ENCODE measurements at regions not wholly inside any gene's neighbourhood (a gene's known extent, or its start where the extent isn't known, plus 50 kb on each side); places are given as distances from the start of the nearest gene placed in this dataset.
A peak's percentile ranks its signal among the peaks of the same experiment; 100 is the strongest.
"Not testable (repeated sequence)": the region's sequence is repeated elsewhere in the genome, so short reads cannot be mapped to it uniquely, and the experiment has no call there.

DNA sequence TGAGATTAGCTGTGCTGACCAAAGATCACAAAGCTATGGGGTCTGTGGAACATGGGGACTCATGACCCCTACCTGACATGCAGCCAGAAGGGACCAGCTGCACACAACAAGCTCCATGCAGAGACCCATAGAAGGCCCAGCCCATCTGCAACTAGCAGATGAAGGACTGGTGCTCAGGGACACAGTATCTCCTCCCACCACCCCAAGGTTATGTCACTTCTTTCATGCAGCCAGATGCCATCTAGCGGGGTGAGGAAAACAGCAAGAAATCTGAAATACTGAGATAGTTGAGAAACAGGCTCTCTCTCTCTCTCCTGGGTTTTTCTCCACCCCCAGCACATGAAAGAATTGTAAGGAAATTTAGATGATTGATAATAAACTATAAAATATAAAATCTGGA lies 161.3 kb upstream of the DAPK1 start:
- DNase-seq: no peak

DNA sequence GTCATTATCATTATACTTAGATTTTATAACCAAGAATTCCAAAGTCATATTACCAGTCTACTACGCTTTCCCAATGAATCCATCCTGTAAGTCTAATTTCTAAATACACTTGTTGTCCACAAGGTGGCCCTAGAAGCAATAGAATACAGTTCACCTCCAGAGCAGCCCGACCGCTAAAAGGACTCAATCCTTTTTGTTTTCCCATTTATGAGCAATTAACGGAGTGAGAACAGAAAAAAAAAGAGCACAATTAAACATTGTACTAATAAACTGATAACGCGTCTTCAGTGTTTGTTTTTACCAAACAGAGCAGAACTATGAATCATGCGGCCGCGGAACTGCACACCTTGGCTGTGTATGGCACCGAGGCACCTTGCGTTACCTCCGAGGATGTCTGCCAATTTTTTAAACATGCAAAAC lies 160.7 kb upstream of the DAPK1 start:
- DNase-seq: peak; percentile 92

- DNase-seq: peak; percentile 60
Observed at GRCh38 chr9:87337335-87338087, 160.2 kb upstream of the DAPK1 start.

- no peak for DNase-seq
Observed at GRCh38 chr9:87338088-87338989, 159.3 kb upstream of the DAPK1 start.

DNA sequence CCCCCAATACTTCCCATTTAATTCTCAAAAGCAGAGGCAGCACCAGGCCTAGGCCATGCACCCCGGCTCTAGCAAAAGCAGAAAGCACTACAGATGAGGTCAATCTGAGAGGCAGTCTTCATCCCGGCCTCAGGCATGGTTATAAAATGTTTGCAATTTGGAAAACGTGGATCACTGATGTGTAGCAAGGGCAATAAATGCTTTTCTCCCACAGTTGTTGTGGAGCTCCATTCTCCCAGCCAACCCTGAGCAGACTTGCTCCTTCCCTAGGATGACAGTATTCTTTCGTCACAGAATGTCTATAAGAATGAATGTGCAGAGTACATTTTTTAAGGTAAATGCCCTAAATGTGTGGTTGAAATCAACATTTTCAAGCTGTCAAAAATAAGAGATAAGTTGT lies 157.3 kb upstream of the DAPK1 start:
- no peak for DNase-seq

DNA sequence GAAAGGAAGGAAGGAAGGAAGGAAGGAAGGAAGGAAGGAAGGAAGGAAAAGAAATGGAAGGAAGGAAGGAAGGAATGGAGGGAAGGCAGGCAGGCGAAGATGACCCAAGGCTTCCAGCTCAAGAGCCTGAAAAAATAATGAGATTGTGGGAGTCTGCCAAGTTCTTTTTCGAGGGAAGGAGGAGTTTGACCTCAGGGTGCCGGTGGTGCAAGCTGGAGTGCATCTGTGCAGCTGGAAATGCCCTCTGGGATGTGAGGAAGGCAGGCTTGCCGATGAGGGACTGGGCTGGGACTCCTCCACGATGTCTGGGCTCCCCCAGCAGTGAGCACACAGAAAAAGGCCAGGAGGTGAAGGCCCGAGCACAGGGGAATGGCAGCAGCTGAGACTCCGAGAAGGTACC lies 154.9 kb upstream of the DAPK1 start:
- peak; percentile 28 for DNase-seq

GRCh38 chr9:87343816-87344430 lies 153.7 kb upstream of the DAPK1 start:
- DNase-seq: peak; percentile 19

DNA sequence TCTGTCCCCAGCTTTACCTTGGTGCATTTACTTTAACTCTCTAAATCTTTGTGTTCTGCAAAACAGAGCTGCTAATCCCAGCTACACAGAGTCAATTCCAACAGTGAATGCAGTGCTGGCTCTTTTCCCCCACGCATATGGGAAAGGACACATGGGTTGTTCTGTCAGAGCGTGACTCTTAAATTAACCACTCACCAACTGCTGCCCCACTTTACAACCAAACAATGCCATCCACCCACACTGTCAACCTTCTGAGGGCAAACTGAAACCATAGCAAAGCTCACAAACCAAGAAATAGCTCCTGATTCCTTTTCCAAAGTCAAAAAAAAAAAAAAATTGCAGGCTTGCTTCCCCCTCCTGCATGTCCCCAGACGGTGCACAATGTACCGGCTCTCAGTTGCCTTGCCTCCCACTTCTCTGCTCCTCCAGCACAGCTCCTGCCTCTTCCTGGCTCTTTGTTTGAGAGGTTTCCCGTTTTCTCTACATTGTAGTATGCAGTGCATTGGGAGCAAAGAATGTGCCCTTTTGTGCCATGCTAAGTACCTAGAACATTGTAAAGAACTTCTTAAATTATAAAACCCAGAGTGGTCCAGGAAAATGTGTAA lies 151.5 kb upstream of the DAPK1 start:
- peak; percentile 69 for DNase-seq

- no peak for DNase-seq
Observed at GRCh38 chr9:87350915-87351314, 146.8 kb upstream of the DAPK1 start.

DNA sequence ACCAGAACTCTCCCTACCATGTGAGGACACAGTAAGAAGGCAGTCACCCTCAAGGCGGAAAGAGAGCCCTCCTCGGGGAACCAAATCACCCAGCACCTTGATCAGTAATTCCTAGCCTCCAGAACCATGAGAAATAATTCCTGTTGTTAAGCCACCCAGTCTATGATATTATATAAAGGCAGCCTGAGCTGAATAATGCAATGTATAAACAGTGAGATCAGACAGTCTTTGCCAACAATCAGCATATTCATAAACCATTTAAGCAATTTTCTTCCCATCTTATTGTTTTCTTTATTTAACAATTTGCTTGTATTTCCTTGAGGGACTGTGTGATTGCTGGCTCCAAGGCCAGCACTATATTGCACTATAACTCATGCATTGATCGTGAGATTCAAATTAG lies 144.4 kb upstream of the DAPK1 start:
- DNase-seq: no peak

GRCh38 chr9:87354147-87354546 lies 143.5 kb upstream of the DAPK1 start:
- DNase-seq: no peak

- DNase-seq: no peak
Observed at GRCh38 chr9:87357600-87357999, 140.1 kb upstream of the DAPK1 start.

GRCh38 chr9:87359264-87359663 lies 138.4 kb upstream of the DAPK1 start:
- no peak for DNase-seq

GRCh38 chr9:87359958-87360601 lies 137.6 kb upstream of the DAPK1 start:
- no peak for DNase-seq

GRCh38 chr9:87370049-87370685 lies 127.5 kb upstream of the DAPK1 start:
- DNase-seq: no peak

DNA sequence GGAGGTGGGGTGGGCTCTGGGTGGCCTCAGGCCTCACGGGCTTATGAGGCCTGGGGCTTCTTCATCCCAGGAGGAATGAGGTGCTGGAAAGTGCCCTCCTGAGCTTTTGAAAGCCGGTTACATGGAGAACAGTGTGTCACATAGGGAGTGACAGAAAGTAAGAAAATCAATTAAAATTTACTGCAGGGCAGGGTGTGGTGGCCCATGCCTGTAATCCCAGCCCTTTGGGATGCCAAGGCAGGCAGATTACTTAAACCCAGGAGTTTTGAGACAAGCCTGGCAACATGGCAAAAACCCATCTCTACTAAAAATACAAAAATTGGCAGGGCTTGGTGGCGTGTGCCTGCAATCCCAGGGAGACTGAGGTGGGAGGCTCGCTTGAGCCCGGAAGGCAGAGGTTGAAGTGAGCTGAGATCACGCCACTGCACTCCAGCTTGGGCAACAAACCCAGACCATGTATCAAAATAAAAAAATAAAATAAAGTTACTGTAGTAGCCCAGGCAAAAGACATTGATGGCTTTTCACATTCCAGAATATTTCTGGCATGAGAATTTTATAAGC lies 125.8 kb upstream of the DAPK1 start:
- DNase-seq: no peak

DNA sequence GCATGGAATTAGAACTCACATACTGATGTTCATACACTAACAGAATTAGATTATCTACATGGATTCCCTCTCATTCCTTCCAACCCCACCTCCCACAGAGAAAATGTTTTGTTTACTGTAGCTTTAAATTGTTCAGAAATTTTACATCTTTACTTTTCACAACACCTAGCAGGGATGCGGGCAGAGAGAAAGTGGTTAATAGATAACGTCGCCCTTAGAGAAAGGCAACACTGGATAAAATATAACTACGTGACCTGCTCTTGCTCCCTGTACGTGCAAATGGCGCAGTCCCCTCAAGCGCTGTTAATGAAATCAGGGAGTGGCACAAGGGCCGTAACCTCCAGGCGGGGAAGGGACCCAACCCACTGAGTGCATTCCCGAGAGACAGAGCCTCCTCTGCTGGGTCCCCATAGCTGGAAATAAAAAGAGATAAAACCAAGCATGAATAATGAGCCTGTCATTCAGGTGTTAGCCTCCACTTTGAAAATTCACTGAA lies 125.3 kb upstream of the DAPK1 start:
- DNase-seq: no peak

DNA sequence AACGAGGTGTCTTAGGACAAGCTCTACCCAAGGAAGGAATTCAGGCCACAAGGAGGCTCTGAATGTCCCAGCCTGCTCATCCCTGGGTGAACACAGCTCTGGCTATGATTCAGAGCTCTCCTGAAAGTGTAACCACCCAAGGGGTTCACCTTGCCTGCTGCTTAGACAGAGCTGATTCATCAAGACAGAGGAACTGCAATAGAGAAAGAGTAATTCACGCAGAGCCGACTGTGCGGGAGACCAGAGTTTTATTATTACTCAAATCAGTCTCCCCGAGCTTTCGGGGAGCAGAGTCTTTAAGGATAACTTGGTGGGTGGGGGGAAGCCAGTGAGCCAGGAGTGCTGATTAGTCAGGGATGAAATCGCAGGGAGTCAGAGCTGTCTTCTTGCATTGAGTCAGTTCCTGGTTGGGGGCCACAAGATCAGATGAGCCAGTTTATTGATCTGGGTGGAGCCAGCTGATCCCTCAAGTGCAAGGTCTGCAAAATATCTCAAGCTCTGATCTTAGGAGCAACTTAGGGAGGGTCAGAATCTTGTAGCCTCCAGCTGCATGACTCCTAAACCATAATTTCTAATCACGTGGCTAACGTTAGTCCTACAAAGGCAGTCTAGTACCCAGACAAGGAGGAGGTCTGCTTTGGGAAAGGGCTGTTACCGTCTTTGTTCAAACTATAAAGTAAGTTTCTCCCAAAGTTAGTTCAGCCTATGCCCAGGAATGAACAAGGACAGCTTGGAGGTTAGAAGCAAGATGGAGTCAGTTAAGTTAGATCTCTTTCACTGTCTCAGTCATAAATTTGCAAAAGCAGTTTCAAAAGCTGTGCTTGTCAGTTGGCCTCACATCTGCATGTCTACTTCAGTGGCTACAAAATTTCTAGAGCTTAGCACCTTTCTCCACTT lies 123.4 kb upstream of the DAPK1 start:
- not testable (repeated sequence) for DNase-seq

DNA sequence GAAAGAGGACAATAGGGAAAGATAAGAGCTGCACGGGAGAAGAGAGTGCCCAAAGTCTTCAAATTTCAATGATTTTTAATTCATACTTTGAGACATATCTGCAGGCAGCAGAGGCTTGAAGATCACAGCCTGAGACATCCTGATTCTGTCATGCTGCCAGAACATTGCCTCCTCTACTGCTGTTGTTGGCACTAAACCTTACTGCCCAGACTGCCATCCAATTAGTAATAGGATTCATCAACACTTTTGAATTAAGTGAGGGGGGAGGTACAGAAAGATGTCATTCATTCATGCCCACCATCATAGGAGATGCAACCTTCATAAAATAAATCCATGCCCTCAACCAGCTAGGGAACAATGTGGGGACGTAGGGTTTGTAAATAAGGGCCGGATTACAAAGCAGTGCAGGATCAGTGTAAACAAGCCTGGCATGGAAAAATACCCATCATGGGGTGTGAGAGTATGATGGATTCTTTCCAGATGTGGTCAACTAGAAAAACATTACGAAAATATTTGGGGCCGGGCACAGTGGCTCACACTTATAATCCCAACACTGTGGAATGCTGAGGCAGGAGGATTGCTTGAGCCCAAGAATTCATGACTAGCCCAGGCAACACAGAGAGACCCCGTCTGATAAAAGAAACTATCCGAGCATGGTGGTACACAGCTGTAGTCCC lies 122.1 kb upstream of the DAPK1 start:
- DNase-seq: no peak
